ENCODE measurements at regions not wholly inside any gene's neighbourhood (a gene's known extent, or its start where the extent isn't known, plus 50 kb on each side); places are given as distances from the start of the nearest gene placed in this dataset.

DNA sequence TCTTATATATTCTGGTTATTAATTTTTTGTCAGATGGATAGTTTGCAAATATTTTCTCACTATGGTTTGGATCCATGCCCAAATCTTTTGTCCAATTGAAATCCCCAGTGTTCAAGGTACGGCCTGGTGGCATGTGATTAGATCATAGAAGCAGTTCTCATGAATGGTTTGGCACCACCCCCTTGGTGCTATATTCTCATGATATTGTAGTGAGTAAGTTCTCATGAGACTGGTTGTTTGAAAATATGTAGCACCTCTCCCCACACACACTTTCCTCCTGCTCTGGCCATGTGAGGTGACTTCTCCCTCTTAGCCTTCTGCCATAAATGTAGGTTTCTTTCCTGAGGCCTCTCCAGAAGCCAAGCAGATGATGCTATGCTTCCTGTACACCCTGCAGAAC, 107.7 kb upstream of the KYNU start:
- no peak for DNase-seq
- Histone ChIP-seq H3K27me3 (replicated peaks in 1 of 4; ENCODE audit: control extremely low read depth in 1 of 4, control insufficient read depth in 3 of 4, insufficient read depth in 4 of 4, low read length in 3 of 4) (no peaks in the 10 kb centered on the region), H3K79me2 (ENCODE audit: control insufficient read depth, insufficient read depth, low read length) (no peaks in the 10 kb centered on the region), H3K4me1 (ENCODE audit: control insufficient read depth in 2 of 2, insufficient read depth in 2 of 2, low read length in 2 of 2) (no peaks in the 10 kb centered on the region), H3K36me3 (replicated peaks in 1 of 2; ENCODE audit: control extremely low read depth in 1 of 2, control insufficient read depth in 1 of 2, extremely low read depth in 1 of 2, insufficient read depth in 2 of 2, low read length in 1 of 2) (no peaks in the 10 kb centered on the region), H3K9ac (ENCODE audit: low read length) (no peak overlapping the region), H3K9me3 (ENCODE audit: control extremely low read depth in 1 of 3, control insufficient read depth in 2 of 3, insufficient read depth in 1 of 3, low read length in 2 of 3) (peaks cover 1 to 12% (median 9%) of the 10 kb centered on the region in 3 donors), H2AFZ (ENCODE audit: insufficient read depth, low read depth, low read length, poor library complexity, severe bottlenecking) (no peak overlapping the region), H3K4me2 (replicated peaks; ENCODE audit: low read depth, low read length, poor library complexity, severe bottlenecking) (no peak overlapping the region), H3K4me3 (ENCODE audit: control extremely low read depth in 1 of 5, extremely low read depth in 1 of 5, insufficient read depth in 1 of 5, low read depth in 2 of 5, low read length in 4 of 5) (no peak overlapping the region), H3K27ac (ENCODE audit: low read length in 2 of 2) (no peak overlapping the region), H4K20me1 (ENCODE audit: control insufficient read depth, insufficient read depth, low read length, poor library complexity, severe bottlenecking) (no peaks in the 10 kb centered on the region)
- ChIA-PET POLR2A (no interaction called here), CTCF (interaction anchor here (0.9 kb wide), 1 partner anchor 28 kb away, joined by 4 read pairs; no protein-coding TSS in a partner anchor)
- no peak for TF ChIP-seq EZH2 (IDR thresholded peaks at IDR 0.05; ENCODE audit: borderline replicate concordance, insufficient read depth, low read depth, low read length, poor library complexity, severe bottlenecking)
- TF ChIP-seq, protein P1, sequence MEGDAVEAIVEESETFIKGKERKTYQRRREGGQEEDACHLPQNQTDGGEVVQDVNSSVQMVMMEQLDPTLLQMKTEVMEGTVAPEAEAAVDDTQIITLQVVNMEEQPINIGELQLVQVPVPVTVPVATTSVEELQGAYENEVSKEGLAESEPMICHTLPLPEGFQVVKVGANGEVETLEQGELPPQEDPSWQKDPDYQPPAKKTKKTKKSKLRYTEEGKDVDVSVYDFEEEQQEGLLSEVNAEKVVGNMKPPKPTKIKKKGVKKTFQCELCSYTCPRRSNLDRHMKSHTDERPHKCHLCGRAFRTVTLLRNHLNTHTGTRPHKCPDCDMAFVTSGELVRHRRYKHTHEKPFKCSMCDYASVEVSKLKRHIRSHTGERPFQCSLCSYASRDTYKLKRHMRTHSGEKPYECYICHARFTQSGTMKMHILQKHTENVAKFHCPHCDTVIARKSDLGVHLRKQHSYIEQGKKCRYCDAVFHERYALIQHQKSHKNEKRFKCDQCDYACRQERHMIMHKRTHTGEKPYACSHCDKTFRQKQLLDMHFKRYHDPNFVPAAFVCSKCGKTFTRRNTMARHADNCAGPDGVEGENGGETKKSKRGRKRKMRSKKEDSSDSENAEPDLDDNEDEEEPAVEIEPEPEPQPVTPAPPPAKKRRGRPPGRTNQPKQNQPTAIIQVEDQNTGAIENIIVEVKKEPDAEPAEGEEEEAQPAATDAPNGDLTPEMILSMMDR (IDR thresholded peaks at IDR 0.05) = no peak
- intact Hi-C loops (cut with micrococcal nuclease) = no loop called here
- H3K9me3 Mint-ChIP-seq (ENCODE audit: insufficient read depth) = peaks cover 14% of the 10 kb centered on the region
- no peak overlapping the region for H3K27ac Mint-ChIP-seq
- H3K27me3 Mint-ChIP-seq = no peaks in the 10 kb centered on the region
- no peaks in the 10 kb centered on the region for H3K4me1 Mint-ChIP-seq
- WGBS (ENCODE audit: insufficient coverage) = 100% methylated on average over 1 of the region's 1 CpG
- ATAC-seq (ENCODE audit: low read depth) = no peak
- H3K4me3 Mint-ChIP-seq = no peak overlapping the region

DNA sequence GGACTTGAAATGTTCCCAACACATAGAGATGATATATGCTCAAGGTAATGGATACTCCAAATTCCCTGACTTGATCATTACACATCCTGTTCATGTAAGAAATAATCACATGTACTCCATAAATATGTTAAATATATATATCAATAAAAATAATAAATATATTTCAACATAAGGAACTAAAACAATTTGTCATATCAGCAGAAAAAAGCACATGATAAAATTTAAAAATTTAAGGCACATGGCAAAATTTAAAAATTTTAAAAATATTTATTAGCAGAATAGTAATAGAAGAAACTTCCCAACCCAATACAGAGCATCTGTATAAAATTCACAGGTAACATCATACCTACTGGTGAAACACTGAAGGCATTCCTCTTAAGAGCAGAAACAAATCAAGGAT, 109.6 kb upstream of the KYNU start:
- Histone ChIP-seq H3K27ac (ENCODE audit: low read length in 2 of 2) (no peak overlapping the region), H4K20me1 (ENCODE audit: control insufficient read depth, insufficient read depth, low read length, poor library complexity, severe bottlenecking) (no peaks in the 10 kb centered on the region), H3K9me3 (ENCODE audit: control extremely low read depth in 1 of 3, control insufficient read depth in 2 of 3, insufficient read depth in 1 of 3, low read length in 2 of 3) (peaks cover 1 to 13% (median 9%) of the 10 kb centered on the region in 3 donors), H3K4me3 (ENCODE audit: control extremely low read depth in 1 of 5, extremely low read depth in 1 of 5, insufficient read depth in 1 of 5, low read depth in 2 of 5, low read length in 4 of 5) (no peak overlapping the region), H2AFZ (ENCODE audit: insufficient read depth, low read depth, low read length, poor library complexity, severe bottlenecking) (no peak overlapping the region), H3K4me1 (ENCODE audit: control insufficient read depth in 2 of 2, insufficient read depth in 2 of 2, low read length in 2 of 2) (no peaks in the 10 kb centered on the region), H3K27me3 (replicated peaks in 1 of 4; ENCODE audit: control extremely low read depth in 1 of 4, control insufficient read depth in 3 of 4, insufficient read depth in 4 of 4, low read length in 3 of 4) (no peaks in the 10 kb centered on the region), H3K9ac (ENCODE audit: low read length) (no peak overlapping the region), H3K79me2 (ENCODE audit: control insufficient read depth, insufficient read depth, low read length) (no peaks in the 10 kb centered on the region), H3K4me2 (replicated peaks; ENCODE audit: low read depth, low read length, poor library complexity, severe bottlenecking) (no peak overlapping the region), H3K36me3 (replicated peaks in 1 of 2; ENCODE audit: control extremely low read depth in 1 of 2, control insufficient read depth in 1 of 2, extremely low read depth in 1 of 2, insufficient read depth in 2 of 2, low read length in 1 of 2) (no peaks in the 10 kb centered on the region)
- TF ChIP-seq, protein P1 (IDR thresholded peaks at IDR 0.05) = no peak
- TF ChIP-seq EZH2 (IDR thresholded peaks at IDR 0.05; ENCODE audit: borderline replicate concordance, insufficient read depth, low read depth, low read length, poor library complexity, severe bottlenecking) = no peak
- ATAC-seq (ENCODE audit: low read depth) (no peak), DNase-seq (no peak)
- H3K4me3 Mint-ChIP-seq = no peak overlapping the region
- ChIA-PET POLR2A (no interaction called here), CTCF (no interaction called here)
- peaks cover 18% of the 10 kb centered on the region for H3K9me3 Mint-ChIP-seq (ENCODE audit: insufficient read depth)
- H3K27ac Mint-ChIP-seq = no peak overlapping the region
- no peaks in the 10 kb centered on the region for H3K27me3 Mint-ChIP-seq
- intact Hi-C loops (cut with micrococcal nuclease) = no loop called here
- H3K4me1 Mint-ChIP-seq = no peaks in the 10 kb centered on the region

All from B cell (primary cell).